ENCODE measurements at regions not wholly inside any gene's neighbourhood (a gene's known extent, or its start where the extent isn't known, plus 50 kb on each side); places are given as distances from the start of the nearest gene placed in this dataset.
"Not testable (repeated sequence)": the region's sequence is repeated elsewhere in the genome, so short reads cannot be mapped to it uniquely, and the experiment has no call there.

- no peak for DNase-seq
Measured at GRCh38 chr18:30432349-30432748, 610.2 kb downstream of the DSC3 start.

- DNase-seq: not testable (repeated sequence)
Measured at GRCh38 chr18:30419399-30419798, 623.1 kb downstream of the DSC3 start.

GRCh38 chr18:30415903-30416302 is 626.6 kb downstream of the DSC3 start:
- no peak for DNase-seq

GRCh38 chr18:30409120-30409519 is 633.4 kb downstream of the DSC3 start:
- DNase-seq: no peak

GRCh38 chr18:30406728-30407127 is 635.8 kb downstream of the DSC3 start:
- DNase-seq: no peak

- no peak for DNase-seq
Measured at GRCh38 chr18:30405038-30405437, 637.5 kb downstream of the DSC3 start.

GRCh38 chr18:30404422-30404821 is 638.1 kb downstream of the DSC3 start:
- peak; percentile 11 for DNase-seq

GRCh38 chr18:30403278-30403677 is 639.3 kb downstream of the DSC3 start:
- DNase-seq: no peak

- no peak for DNase-seq
Measured at GRCh38 chr18:30387401-30387800, 655.1 kb downstream of the DSC3 start.

GRCh38 chr18:30386624-30387023 is 655.9 kb downstream of the DSC3 start:
- no peak for DNase-seq

GRCh38 chr18:30385684-30386083 is 656.9 kb downstream of the DSC3 start:
- no peak for DNase-seq

- DNase-seq: no peak
Measured at GRCh38 chr18:30381826-30382225, 660.7 kb downstream of the DSC3 start.

- no peak for DNase-seq
Measured at GRCh38 chr18:30378097-30378496, 664.4 kb downstream of the DSC3 start.

- peak; percentile 35 for DNase-seq
Measured at GRCh38 chr18:30376515-30376914, 666.0 kb downstream of the DSC3 start.

- DNase-seq: no peak
Measured at GRCh38 chr18:30361864-30362540, 680.5 kb downstream of the DSC3 start.

- no peak for DNase-seq
Measured at GRCh38 chr18:30359521-30359920, 683.0 kb downstream of the DSC3 start.

GRCh38 chr18:30358555-30358954 is 684.0 kb downstream of the DSC3 start:
- DNase-seq: no peak

- no peak for DNase-seq
Measured at GRCh38 chr18:30352551-30353168, 689.9 kb downstream of the DSC3 start.

GRCh38 chr18:30350263-30350662 is 692.3 kb downstream of the DSC3 start:
- DNase-seq: no peak

GRCh38 chr18:30343090-30343489 is 699.5 kb downstream of the DSC3 start:
- DNase-seq: no peak

- no peak for DNase-seq
Measured at GRCh38 chr18:30342675-30343074, 699.9 kb downstream of the DSC3 start.

- no peak for DNase-seq
Measured at GRCh38 chr18:30334781-30335180, 707.8 kb downstream of the DSC3 start.

- DNase-seq: no peak
Measured at GRCh38 chr18:30333310-30333709, 709.2 kb downstream of the DSC3 start.

GRCh38 chr18:30328839-30329238 is 713.7 kb downstream of the DSC3 start:
- no peak for DNase-seq

GRCh38 chr18:30302181-30302580 is 740.4 kb downstream of the DSC3 start:
- DNase-seq: no peak
